ENCODE measurements at regions not wholly inside any gene's neighbourhood (a gene's known extent, or its start where the extent isn't known, plus 50 kb on each side); places are given as distances from the start of the nearest gene placed in this dataset.

DNA sequence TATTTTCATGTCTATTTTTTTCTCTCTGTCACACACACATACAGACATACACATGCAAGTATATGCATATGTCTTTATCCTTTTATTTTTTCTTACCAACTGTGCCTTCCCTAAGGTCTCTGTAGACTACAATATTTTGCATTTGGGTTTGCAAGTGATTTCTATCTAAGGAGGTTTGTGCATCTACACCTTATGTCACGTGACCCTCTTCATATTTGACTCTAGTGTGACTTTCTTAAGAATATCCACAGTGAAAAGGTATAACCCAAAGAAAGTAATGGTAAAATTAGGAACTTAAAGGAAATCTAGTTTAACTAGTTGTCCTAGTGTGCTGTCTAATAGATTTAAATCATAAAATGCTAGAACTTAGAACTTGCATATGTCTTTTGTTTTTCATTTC is 298.8 kb upstream of the LRIG3 start:
- TF ChIP-seq, protein P1, sequence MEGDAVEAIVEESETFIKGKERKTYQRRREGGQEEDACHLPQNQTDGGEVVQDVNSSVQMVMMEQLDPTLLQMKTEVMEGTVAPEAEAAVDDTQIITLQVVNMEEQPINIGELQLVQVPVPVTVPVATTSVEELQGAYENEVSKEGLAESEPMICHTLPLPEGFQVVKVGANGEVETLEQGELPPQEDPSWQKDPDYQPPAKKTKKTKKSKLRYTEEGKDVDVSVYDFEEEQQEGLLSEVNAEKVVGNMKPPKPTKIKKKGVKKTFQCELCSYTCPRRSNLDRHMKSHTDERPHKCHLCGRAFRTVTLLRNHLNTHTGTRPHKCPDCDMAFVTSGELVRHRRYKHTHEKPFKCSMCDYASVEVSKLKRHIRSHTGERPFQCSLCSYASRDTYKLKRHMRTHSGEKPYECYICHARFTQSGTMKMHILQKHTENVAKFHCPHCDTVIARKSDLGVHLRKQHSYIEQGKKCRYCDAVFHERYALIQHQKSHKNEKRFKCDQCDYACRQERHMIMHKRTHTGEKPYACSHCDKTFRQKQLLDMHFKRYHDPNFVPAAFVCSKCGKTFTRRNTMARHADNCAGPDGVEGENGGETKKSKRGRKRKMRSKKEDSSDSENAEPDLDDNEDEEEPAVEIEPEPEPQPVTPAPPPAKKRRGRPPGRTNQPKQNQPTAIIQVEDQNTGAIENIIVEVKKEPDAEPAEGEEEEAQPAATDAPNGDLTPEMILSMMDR (IDR thresholded peaks at IDR 0.05; ENCODE audit: low read depth, low read length, poor library complexity, severe bottlenecking), result no peak
- TF ChIP-seq EZH2phosphoT487 (IDR thresholded peaks at IDR 0.05; ENCODE audit: borderline replicate concordance, low read length), result no peak
